ENCODE measurements at regions not wholly inside any gene's neighbourhood (a gene's known extent, or its start where the extent isn't known, plus 50 kb on each side); places are given as distances from the start of the nearest gene placed in this dataset.
"Not testable (repeated sequence)": the region's sequence is repeated elsewhere in the genome, so short reads cannot be mapped to it uniquely, and the experiment has no call there.

DNA sequence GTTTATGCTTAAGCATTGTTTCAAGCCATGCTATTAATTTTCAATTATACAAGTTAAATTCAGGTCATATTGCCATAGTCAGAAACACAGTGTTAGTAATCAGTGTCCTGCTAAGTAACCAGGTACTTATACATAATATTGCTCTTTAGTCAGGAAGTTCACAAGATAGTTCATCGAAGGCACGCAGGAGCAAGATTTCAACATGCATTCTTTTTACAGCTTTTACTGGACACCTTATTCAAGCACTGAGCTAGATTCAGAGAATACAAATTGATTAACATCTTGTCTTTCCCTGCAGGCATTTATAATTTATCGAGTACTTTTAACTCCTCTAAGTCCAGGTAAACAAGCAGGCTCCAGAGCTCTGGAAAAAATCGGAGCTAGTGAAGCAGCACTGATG is 202.3 kb upstream of the BRINP3 start:
- Histone ChIP-seq H3K9ac (ENCODE audit: insufficient read length) (no peak overlapping the region), H3K9me3 (ENCODE audit: low read depth, low read length) (peaks cover 3% of the 10 kb centered on the region; the same call in 1 of the 2 replicates), H3K27ac (no peak overlapping the region), H3K36me3 (ENCODE audit: insufficient read depth, low read length) (no peaks in the 10 kb centered on the region), H3K4me3 (no peak overlapping the region)
- no peak for TF ChIP-seq EZH2 (IDR thresholded peaks at IDR 0.05)
- no peak for TF ChIP-seq POLR2AphosphoS5 (IDR thresholded peaks at IDR 0.05; ENCODE audit: borderline replicate concordance, low read depth, low read length)
- no peak for DNase-seq (ENCODE audit: low read depth, low spot score)

DNA sequence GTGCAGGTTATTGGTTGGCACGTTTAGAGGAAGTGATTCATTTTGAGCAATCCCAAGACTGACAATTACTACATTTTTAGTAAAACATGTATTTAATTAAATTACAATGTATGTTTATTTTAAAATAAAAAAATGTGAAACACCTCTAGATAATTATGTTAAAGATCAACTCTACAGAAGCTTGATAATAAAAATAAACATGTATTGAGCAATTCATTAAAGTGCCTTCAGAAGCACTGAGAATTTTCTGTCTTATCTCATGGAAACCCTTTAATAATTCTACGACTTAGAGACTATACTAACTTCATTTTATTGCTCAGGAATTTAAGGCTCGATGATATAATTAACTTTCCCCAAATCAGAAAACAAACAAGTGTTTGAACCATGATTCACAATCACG is 208.0 kb upstream of the BRINP3 start:
- Histone ChIP-seq H3K27ac (no peak overlapping the region), H3K9me3 (ENCODE audit: low read depth, low read length) (peaks cover 3% of the 10 kb centered on the region; the same call in 1 of the 2 replicates), H3K4me3 (no peak overlapping the region), H3K36me3 (ENCODE audit: insufficient read depth, low read length) (no peaks in the 10 kb centered on the region), H3K9ac (ENCODE audit: insufficient read length) (no peak overlapping the region)
- no peak for TF ChIP-seq FOXP2 (optimal IDR thresholded peaks at IDR 0.05; ENCODE audit: control extremely low read depth, extremely low read length, insufficient read depth)
- TF ChIP-seq POLR2AphosphoS5 (IDR thresholded peaks at IDR 0.05; ENCODE audit: borderline replicate concordance, low read depth, low read length): no peak
- TF ChIP-seq EZH2 (IDR thresholded peaks at IDR 0.05): no peak
- DNase-seq (ENCODE audit: low read depth, low spot score): no peak

DNA sequence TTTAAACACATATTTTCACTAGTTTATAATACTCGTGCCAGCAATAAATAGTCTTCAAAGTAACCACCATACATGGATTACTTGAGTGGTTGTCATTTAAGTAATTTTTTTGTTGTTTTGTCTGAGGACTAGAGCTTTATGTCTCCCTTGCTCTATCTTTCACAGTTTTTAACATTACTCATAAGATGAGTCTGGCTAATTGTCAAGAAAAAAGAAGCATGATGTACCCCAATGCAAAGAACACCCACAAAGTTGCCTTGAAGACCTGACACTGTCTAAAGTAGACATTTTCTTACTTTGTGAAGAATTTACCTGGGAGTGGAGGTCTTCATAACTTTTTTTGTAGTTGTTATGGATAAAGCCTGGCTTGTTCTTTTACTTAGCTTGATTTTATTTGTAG is 210.4 kb upstream of the BRINP3 start:
- Histone ChIP-seq H3K27ac (no peak overlapping the region), H3K9me3 (ENCODE audit: low read depth, low read length) (no peaks in the 10 kb centered on the region), H3K36me3 (ENCODE audit: insufficient read depth, low read length) (no peaks in the 10 kb centered on the region), H3K4me3 (no peak overlapping the region), H3K9ac (ENCODE audit: insufficient read length) (no peak overlapping the region)
- TF ChIP-seq POLR2AphosphoS5 (IDR thresholded peaks at IDR 0.05; ENCODE audit: borderline replicate concordance, low read depth, low read length): no peak
- no peak for TF ChIP-seq EZH2 (IDR thresholded peaks at IDR 0.05)
- TF ChIP-seq FOXP2 (optimal IDR thresholded peaks at IDR 0.05; ENCODE audit: control extremely low read depth, extremely low read length, insufficient read depth): no peak
- DNase-seq (ENCODE audit: low read depth, low spot score): no peak

GRCh38 chr1:190698488-190698887 is 220.8 kb upstream of the BRINP3 start:
- H3K9me3 ChIP-seq (ENCODE audit: low read depth, low read length); DNase-seq (ENCODE audit: low read depth, low spot score); H3K27ac ChIP-seq; H3K9ac ChIP-seq (ENCODE audit: insufficient read length); H3K4me3 ChIP-seq; H3K36me3 ChIP-seq (ENCODE audit: insufficient read depth, low read length): not testable (repeated sequence)

DNA sequence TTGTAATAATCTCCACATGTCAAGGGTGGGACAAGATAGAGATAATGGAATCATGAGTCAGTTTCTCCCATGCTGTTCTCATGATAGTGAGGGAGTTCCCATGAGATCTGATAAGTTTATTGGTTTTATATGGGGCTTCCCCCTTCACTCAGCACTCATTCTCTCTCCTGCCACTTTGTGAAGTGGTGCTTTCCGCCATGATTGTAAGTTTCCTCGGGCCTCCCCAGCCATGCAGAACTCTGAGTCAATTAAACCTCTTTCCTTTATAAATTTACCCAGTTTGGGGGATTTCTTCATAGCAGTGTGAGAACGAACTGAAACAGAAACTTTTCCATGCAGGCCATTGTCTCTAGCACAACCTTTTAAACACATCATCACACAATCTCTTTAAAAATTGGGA is 221.5 kb upstream of the BRINP3 start:
- H3K9me3 ChIP-seq (ENCODE audit: low read depth, low read length): no peaks in the 10 kb centered on the region
- no peak overlapping the region for H3K27ac ChIP-seq
- DNase-seq (ENCODE audit: low read depth, low spot score): no peak
- TF ChIP-seq EZH2 (IDR thresholded peaks at IDR 0.05) (no peak), POLR2AphosphoS5 (IDR thresholded peaks at IDR 0.05; ENCODE audit: borderline replicate concordance, low read depth, low read length) (no peak), FOXP2 (optimal IDR thresholded peaks at IDR 0.05; ENCODE audit: control extremely low read depth, extremely low read length, insufficient read depth) (no peak)
- no peak overlapping the region for H3K4me3 ChIP-seq
- H3K9ac ChIP-seq (ENCODE audit: insufficient read length): no peak overlapping the region
- no peaks in the 10 kb centered on the region for H3K36me3 ChIP-seq (ENCODE audit: insufficient read depth, low read length)

- TF ChIP-seq FOXP2 (optimal IDR thresholded peaks at IDR 0.05; ENCODE audit: control extremely low read depth, extremely low read length, insufficient read depth) (no peak), POLR2AphosphoS5 (IDR thresholded peaks at IDR 0.05; ENCODE audit: borderline replicate concordance, low read depth, low read length) (no peak), EZH2 (IDR thresholded peaks at IDR 0.05) (no peak)
- DNase-seq (ENCODE audit: low read depth, low spot score): no peak
- Histone ChIP-seq H3K9ac (ENCODE audit: insufficient read length) (no peak overlapping the region), H3K4me3 (no peak overlapping the region), H3K9me3 (ENCODE audit: low read depth, low read length) (no peaks in the 10 kb centered on the region; the same call in 1 of the 2 replicates), H3K36me3 (ENCODE audit: insufficient read depth, low read length) (no peaks in the 10 kb centered on the region), H3K27ac (no peak overlapping the region)
Observed at GRCh38 chr1:190708418-190709057, 230.9 kb upstream of the BRINP3 start.

GRCh38 chr1:190711069-190711468 is 233.4 kb upstream of the BRINP3 start:
- no peaks in the 10 kb centered on the region for H3K36me3 ChIP-seq (ENCODE audit: insufficient read depth, low read length)
- H3K9ac ChIP-seq (ENCODE audit: insufficient read length): no peak overlapping the region
- no peak for DNase-seq (ENCODE audit: low read depth, low spot score)
- TF ChIP-seq EZH2 (IDR thresholded peaks at IDR 0.05) (no peak), POLR2AphosphoS5 (IDR thresholded peaks at IDR 0.05; ENCODE audit: borderline replicate concordance, low read depth, low read length) (no peak), FOXP2 (optimal IDR thresholded peaks at IDR 0.05; ENCODE audit: control extremely low read depth, extremely low read length, insufficient read depth) (no peak)
- no peak overlapping the region for H3K4me3 ChIP-seq
- H3K9me3 ChIP-seq (ENCODE audit: low read depth, low read length): no peaks in the 10 kb centered on the region; the same call in 1 of the 2 replicates
- H3K27ac ChIP-seq: no peak overlapping the region

- Histone ChIP-seq H3K9me3 (ENCODE audit: low read depth, low read length) (0 out of 2 replicates have a peak, but pooled peaks cover 3% of the 10 kb centered on the region), H3K36me3 (ENCODE audit: insufficient read depth, low read length) (no peaks in the 10 kb centered on the region), H3K9ac (ENCODE audit: insufficient read length) (no peak overlapping the region), H3K27ac (no peak overlapping the region), H3K4me3 (no peak overlapping the region)
- TF ChIP-seq EZH2 (IDR thresholded peaks at IDR 0.05) (no peak), FOXP2 (optimal IDR thresholded peaks at IDR 0.05; ENCODE audit: control extremely low read depth, extremely low read length, insufficient read depth) (no peak), POLR2AphosphoS5 (IDR thresholded peaks at IDR 0.05; ENCODE audit: borderline replicate concordance, low read depth, low read length) (no peak)
- no peak for DNase-seq (ENCODE audit: low read depth, low spot score)
Observed at GRCh38 chr1:190717055-190717454, 239.4 kb upstream of the BRINP3 start.

GRCh38 chr1:190736971-190737590 is 259.4 kb upstream of the BRINP3 start:
- no peak overlapping the region for H3K9ac ChIP-seq (ENCODE audit: insufficient read length)
- no peak for DNase-seq (ENCODE audit: low read depth, low spot score)
- no peaks in the 10 kb centered on the region for H3K36me3 ChIP-seq (ENCODE audit: insufficient read depth, low read length)
- no peaks in the 10 kb centered on the region for H3K9me3 ChIP-seq (ENCODE audit: low read depth, low read length)
- TF ChIP-seq FOXP2 (optimal IDR thresholded peaks at IDR 0.05; ENCODE audit: control extremely low read depth, extremely low read length, insufficient read depth): no peak
- no peak for TF ChIP-seq POLR2AphosphoS5 (IDR thresholded peaks at IDR 0.05; ENCODE audit: borderline replicate concordance, low read depth, low read length)
- TF ChIP-seq EZH2 (IDR thresholded peaks at IDR 0.05): no peak
- H3K27ac ChIP-seq: no peak overlapping the region
- H3K4me3 ChIP-seq: no peak overlapping the region
